ENCODE measurements at regions not wholly inside any gene's neighbourhood (a gene's known extent, or its start where the extent isn't known, plus 50 kb on each side); places are given as distances from the start of the nearest gene placed in this dataset.

DNA sequence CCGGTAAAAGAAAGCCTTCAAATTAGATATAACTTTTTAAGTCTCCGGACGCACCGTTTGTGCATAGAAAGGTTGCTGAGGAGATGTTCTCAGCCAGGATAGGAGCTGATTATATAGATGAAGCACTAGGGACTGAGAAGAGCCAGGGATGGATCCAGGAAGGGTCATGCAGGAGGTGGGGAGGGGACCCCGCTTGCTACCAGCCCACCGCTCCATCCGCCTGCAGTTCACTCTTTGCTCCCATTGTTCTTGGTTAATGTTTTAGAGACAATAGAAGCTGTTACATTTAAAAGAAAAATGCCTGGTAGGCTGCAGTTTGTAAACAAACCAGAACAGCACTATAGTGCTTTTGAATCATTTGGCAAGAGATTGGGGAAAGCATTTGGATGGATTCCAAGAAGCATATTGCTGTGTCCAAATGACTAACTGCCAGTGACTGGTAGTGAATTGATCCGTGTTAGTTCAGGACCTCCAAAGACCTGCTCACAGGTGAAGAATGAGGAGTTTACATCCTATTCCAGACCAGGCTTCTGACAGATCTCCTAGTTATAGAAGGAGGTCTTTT lies 175.9 kb upstream of the TAC1 start:
- Histone ChIP-seq H3K4me3 (ENCODE audit: low read depth, low read length, poor library complexity, severe bottlenecking) (no peak overlapping the region), H3K36me3 (ENCODE audit: insufficient read depth, low read length, poor library complexity, severe bottlenecking) (no peaks in the 10 kb centered on the region), H3K27me3 (replicated peaks; ENCODE audit: insufficient read depth, low read depth, low read length, poor library complexity) (no peaks in the 10 kb centered on the region), H3K4me1 (ENCODE audit: insufficient read depth, low read length, poor library complexity, severe bottlenecking) (no peaks in the 10 kb centered on the region), H3K27ac (ENCODE audit: low read depth, low read length, poor library complexity, severe bottlenecking) (no peak overlapping the region), H3K9me3 (ENCODE audit: low read depth, low read length, poor library complexity, severe bottlenecking) (no peaks in the 10 kb centered on the region)
- DNase-seq (ENCODE audit: low spot score), result no peak
- BruUV-seq (replicated peaks), result no TSS peak
- CTCF ChIA-PET, result no interaction called here
- POLR2A ChIA-PET (ENCODE audit: low non-redundant PET), result no interaction called here
- TF ChIP-seq, protein P1, sequence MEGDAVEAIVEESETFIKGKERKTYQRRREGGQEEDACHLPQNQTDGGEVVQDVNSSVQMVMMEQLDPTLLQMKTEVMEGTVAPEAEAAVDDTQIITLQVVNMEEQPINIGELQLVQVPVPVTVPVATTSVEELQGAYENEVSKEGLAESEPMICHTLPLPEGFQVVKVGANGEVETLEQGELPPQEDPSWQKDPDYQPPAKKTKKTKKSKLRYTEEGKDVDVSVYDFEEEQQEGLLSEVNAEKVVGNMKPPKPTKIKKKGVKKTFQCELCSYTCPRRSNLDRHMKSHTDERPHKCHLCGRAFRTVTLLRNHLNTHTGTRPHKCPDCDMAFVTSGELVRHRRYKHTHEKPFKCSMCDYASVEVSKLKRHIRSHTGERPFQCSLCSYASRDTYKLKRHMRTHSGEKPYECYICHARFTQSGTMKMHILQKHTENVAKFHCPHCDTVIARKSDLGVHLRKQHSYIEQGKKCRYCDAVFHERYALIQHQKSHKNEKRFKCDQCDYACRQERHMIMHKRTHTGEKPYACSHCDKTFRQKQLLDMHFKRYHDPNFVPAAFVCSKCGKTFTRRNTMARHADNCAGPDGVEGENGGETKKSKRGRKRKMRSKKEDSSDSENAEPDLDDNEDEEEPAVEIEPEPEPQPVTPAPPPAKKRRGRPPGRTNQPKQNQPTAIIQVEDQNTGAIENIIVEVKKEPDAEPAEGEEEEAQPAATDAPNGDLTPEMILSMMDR (conservative IDR thresholded peaks at IDR 0.05; ENCODE audit: low read depth, low read length), result no peak
- no peak for TF ChIP-seq EZH2 (IDR thresholded peaks at IDR 0.05; ENCODE audit: borderline replicate concordance, low read depth, low read length, poor library complexity, severe bottlenecking)
- intact Hi-C loops (cut with micrococcal nuclease; ENCODE audit: unreplicated experiment), result no loop called here

GRCh38 chr7:97565665-97566064 lies 166.2 kb upstream of the TAC1 start:
- TF ChIP-seq, protein P1 (conservative IDR thresholded peaks at IDR 0.05; ENCODE audit: low read depth, low read length), result no peak
- no peak for TF ChIP-seq EZH2 (IDR thresholded peaks at IDR 0.05; ENCODE audit: borderline replicate concordance, low read depth, low read length, poor library complexity, severe bottlenecking)
- DNase-seq (ENCODE audit: low spot score), result no peak
- BruUV-seq (replicated peaks), result no TSS peak

DNA sequence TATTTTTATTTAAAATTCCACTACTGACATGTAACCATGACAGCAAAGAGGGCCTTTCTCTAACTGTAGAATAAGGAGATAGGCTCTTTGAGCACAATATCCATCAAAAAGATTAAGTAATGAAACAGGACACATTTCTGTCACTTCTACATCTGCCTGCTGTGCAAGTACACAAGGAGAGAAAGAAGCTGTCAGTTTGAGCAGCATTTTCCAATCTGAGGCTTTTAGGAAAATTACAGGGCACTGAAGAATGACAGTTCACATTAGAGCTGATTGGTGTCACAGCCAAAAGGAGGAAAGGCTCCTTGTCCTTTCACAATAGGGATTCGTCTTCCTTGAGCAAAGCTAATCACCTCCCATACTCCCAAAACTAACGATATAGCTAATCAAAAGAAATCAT lies 158.8 kb upstream of the TAC1 start:
- Histone ChIP-seq H3K27me3 (replicated peaks; ENCODE audit: insufficient read depth, low read depth, low read length, poor library complexity) (no peaks in the 10 kb centered on the region), H3K4me1 (ENCODE audit: insufficient read depth, low read length, poor library complexity, severe bottlenecking) (no peaks in the 10 kb centered on the region), H3K27ac (ENCODE audit: low read depth, low read length, poor library complexity, severe bottlenecking) (no peak overlapping the region), H3K36me3 (ENCODE audit: insufficient read depth, low read length, poor library complexity, severe bottlenecking) (no peaks in the 10 kb centered on the region), H3K9me3 (ENCODE audit: low read depth, low read length, poor library complexity, severe bottlenecking) (no peaks in the 10 kb centered on the region), H3K4me3 (ENCODE audit: low read depth, low read length, poor library complexity, severe bottlenecking) (no peak overlapping the region)
- CTCF ChIA-PET, result no interaction called here
- DNase-seq (ENCODE audit: low spot score), result no peak
- TF ChIP-seq EZH2 (IDR thresholded peaks at IDR 0.05; ENCODE audit: borderline replicate concordance, low read depth, low read length, poor library complexity, severe bottlenecking), result no peak
- TF ChIP-seq, protein P1 (conservative IDR thresholded peaks at IDR 0.05; ENCODE audit: low read depth, low read length), result no peak
- intact Hi-C loops (cut with micrococcal nuclease; ENCODE audit: unreplicated experiment), result no loop called here
- POLR2A ChIA-PET (ENCODE audit: low non-redundant PET), result no interaction called here
- no TSS peak for BruUV-seq (replicated peaks)

More at GRCh38 chr7:97565665-97566064, 166.2 kb upstream of the TAC1 start:
- Histone ChIP-seq H3K36me3 (ENCODE audit: insufficient read depth, low read length, poor library complexity, severe bottlenecking) (no peaks in the 10 kb centered on the region), H3K27ac (ENCODE audit: low read depth, low read length, poor library complexity, severe bottlenecking) (no peak overlapping the region), H3K4me3 (ENCODE audit: low read depth, low read length, poor library complexity, severe bottlenecking) (no peak overlapping the region), H3K4me1 (ENCODE audit: insufficient read depth, low read length, poor library complexity, severe bottlenecking) (no peaks in the 10 kb centered on the region), H3K9me3 (ENCODE audit: low read depth, low read length, poor library complexity, severe bottlenecking) (no peaks in the 10 kb centered on the region), H3K27me3 (replicated peaks; ENCODE audit: insufficient read depth, low read depth, low read length, poor library complexity) (no peaks in the 10 kb centered on the region)
- CTCF ChIA-PET, result no interaction called here
- POLR2A ChIA-PET (ENCODE audit: low non-redundant PET), result no interaction called here
- intact Hi-C loops (cut with micrococcal nuclease; ENCODE audit: unreplicated experiment), result no loop called here
